ENCODE measurements at regions not wholly inside any gene's neighbourhood (a gene's known extent, or its start where the extent isn't known, plus 50 kb on each side); places are given as distances from the start of the nearest gene placed in this dataset.

- no peak for TF ChIP-seq CTCF (IDR thresholded peaks at IDR 0.05)
- no peak for TF ChIP-seq ZFX (IDR thresholded peaks at IDR 0.05; ENCODE audit: borderline replicate concordance)
These were observed 221.8 kb upstream of the MBL2 start for GRCh38 chr10:52994370-52994769.

Data from 22Rv1 (cell line).